ENCODE measurements at regions not wholly inside any gene's neighbourhood (a gene's known extent, or its start where the extent isn't known, plus 50 kb on each side); places are given as distances from the start of the nearest gene placed in this dataset.

GRCh38 chr6:193180-193579, 99.1 kb upstream of the DUSP22 start:
- no peak for TF ChIP-seq CTCF (IDR thresholded peaks at IDR 0.05; ENCODE audit: insufficient read depth, missing control alignments)
- no peak for FAIRE-seq
- DNase-seq (ENCODE audit: insufficient read length, low spot score) = no peak

- peak; percentile 47 for DNase-seq (ENCODE audit: insufficient read length, low spot score)
- no peak for TF ChIP-seq CTCF (IDR thresholded peaks at IDR 0.05; ENCODE audit: insufficient read depth, missing control alignments)
- no peak for FAIRE-seq
These were observed 98.4 kb upstream of the DUSP22 start for GRCh38 chr6:193773-194310.

GRCh38 chr6:195861-196360, 96.4 kb upstream of the DUSP22 start:
- DNase-seq (ENCODE audit: insufficient read length, low spot score) (no peak), FAIRE-seq (no peak)
- TF ChIP-seq CTCF (IDR thresholded peaks at IDR 0.05; ENCODE audit: insufficient read depth, missing control alignments) = no peak

GRCh38 chr6:196543-196942, 95.7 kb upstream of the DUSP22 start:
- TF ChIP-seq CTCF (IDR thresholded peaks at IDR 0.05; ENCODE audit: insufficient read depth, missing control alignments) = no peak
- DNase-seq (ENCODE audit: insufficient read length, low spot score) (no peak), FAIRE-seq (no peak)

- no peak for FAIRE-seq
- no peak for DNase-seq (ENCODE audit: insufficient read length, low spot score)
- TF ChIP-seq CTCF (IDR thresholded peaks at IDR 0.05; ENCODE audit: insufficient read depth, missing control alignments) = no peak
These were observed 88.6 kb upstream of the DUSP22 start for GRCh38 chr6:203661-204060.

GRCh38 chr6:206264-206663, 86.0 kb upstream of the DUSP22 start:
- FAIRE-seq (no peak), DNase-seq (ENCODE audit: insufficient read length, low spot score) (no peak)
- TF ChIP-seq CTCF (IDR thresholded peaks at IDR 0.05; ENCODE audit: insufficient read depth, missing control alignments) = no peak

- no peak for TF ChIP-seq CTCF (IDR thresholded peaks at IDR 0.05; ENCODE audit: insufficient read depth, missing control alignments)
- DNase-seq (ENCODE audit: insufficient read length, low spot score) = no peak
- FAIRE-seq = no peak
These were observed 83.9 kb upstream of the DUSP22 start for GRCh38 chr6:208364-208763.

All from D721Med (cell line).